Activated CD4-positive, alpha-beta T cell treated with anti-CD3 and anti-CD28 coated beads for 24 hours (primary cell): ENCODE measurements at regions not wholly inside any gene's neighbourhood (a gene's known extent, or its start where the extent isn't known, plus 50 kb on each side); places are given as distances from the start of the nearest gene placed in this dataset.
A peak's percentile ranks its signal among the peaks of the same experiment; 100 is the strongest.

ENCODE experiments used
- DNase-seq, 2 donors: peaks; one replicate each; pipeline ENCODE4 v3.0.0-alpha.2; 2020; ENCODE audit warnings: low read depth in 2 of 2

DNA sequence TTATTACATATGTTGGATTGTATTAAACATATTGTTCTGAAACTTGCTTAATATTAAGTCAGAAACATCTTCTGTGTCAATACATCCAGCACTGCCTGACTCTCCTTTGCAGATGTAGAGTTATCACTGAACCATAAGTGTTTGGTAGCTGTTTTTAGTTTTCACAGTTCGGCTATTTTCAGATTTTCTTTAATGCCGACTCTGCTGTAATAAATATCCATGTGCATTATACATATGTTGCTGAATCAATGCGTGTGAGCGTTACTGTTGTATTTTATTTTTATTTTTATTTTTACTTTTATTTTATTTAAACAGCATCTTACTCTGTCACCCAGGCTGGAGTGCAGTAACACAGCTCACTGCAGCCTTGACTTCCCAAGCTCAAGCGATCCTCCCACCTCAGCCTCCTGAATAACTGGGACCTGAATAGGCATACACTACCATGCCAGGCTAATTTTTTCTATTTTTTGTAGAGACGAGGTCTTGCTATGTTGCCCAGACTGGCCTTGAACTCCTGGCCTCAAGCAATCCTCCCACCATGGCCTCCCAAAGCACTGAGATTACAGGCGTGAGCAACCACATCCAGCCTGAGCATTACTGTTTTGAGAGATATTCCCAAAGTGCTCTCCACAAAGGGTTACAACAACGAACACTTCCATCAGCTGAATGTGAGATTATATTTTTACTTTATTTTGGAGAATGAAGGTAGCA is 50.7 kb upstream of the NOCT start:
- DNase-seq: no peak

- DNase-seq: no peak
Observed at GRCh38 chr4:138963412-138963811, 52.2 kb upstream of the NOCT start.

DNA sequence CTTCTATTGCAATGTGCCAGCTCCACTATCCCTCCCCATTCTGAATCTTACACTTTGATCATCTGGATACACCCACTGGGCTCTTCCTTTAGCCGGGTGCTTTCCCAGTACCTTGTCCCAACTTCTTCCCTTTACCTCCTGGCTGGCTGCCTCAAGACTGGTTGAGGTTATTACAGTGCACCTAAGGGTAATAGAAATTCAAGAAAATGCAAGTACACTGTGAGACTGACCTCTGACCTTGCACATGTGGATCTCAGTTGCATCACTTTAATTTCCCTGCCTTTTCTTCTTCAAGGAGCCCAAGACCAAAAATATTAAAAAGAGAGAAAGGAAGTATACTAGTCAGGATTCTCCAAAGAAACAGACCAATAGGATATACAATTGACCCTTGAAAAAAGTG is 53.9 kb upstream of the NOCT start:
- no peak for DNase-seq

DNA sequence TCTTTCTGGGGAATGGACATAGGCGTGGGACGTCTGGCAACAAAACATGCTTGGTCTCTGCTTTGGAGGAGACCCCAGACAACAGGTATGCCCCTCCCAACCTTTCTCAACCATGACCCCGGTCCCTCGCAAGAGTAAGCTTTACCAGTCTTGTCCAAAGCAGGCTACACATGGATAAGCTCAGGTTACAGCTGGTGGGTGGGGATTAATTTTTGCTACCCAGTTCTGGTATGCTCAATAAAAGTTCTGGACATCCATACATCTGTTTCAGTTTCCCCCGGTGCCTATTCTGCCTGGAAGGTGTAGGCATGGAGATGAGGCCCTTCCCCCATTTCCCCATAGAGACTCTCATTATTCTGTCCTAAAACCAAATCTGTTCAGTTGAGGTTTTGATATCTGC is 54.5 kb upstream of the NOCT start:
- no peak for DNase-seq

- DNase-seq: no peak
Observed at GRCh38 chr4:138960175-138960710, 55.3 kb upstream of the NOCT start.

DNA sequence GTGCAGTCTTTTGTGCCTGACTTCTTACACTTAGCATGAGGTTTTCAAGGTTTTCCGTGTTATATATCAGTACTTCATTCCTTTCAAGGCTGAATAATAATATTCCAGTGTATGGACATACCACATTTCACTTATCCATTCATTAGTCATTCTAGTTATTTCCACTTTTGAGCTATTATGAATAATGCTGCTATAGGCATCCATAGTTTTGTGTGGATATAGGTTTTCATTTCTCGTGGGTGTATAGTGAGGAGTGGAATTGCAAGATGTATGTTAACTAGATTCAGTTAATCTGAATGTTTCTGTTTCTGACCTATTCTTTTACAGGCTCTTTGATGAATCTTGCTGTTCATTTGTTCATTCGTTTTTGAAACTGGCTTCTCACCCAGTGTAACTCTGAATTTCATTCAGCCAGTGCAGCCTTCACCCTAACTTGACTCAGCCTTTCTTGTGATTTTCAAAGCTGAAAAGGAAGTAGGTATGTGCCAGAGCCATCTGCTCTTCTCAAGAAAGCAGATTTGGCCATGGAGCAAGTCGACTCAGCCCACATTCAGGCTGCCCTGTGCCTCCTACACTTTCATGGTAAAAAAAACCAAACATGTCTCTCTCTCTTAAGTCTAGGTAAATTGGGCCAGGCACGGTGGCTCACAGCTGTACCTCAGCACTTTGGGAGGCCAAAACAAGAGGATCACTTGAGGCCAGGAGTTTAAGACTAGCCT is 56.3 kb upstream of the NOCT start:
- DNase-seq: no peak

DNA sequence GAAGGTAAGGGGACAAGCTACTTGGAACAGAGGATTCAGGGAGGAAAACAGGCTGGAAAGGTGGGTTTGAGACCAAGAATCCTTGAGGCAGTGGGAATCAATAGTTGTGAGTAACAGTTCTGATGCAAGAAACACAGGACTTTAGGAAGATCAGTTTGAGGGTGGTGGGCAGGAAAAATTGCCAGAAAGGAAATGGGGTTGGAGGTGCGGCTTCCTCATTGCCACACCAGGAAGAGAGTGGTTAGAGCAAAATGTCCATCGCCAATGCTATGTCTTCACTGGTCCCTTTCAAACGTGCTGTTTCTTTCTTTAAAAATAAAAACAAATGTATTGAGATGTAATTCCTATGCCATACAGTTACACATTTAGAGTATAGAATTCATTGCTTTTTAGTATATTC is 57.1 kb upstream of the NOCT start:
- DNase-seq: no peak

DNA sequence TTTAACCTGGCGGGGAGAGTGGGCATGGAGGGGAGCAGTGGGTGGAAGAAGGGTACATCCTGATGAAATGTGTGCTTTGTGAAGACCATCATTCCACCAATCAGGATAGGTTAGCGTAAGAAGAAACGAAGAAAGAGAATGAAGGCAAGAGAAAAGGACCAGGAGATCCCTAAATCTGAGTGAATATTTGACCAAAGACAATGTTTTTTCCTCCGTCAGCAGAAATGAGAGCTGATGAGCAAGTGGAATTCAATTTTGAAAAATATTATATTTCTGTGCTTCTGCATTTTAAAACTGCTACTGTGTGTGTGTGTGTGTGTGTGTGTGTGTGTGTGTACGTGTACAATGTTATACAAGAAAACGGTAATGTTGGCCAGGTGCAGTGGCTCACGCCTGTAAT is 58.3 kb upstream of the NOCT start:
- DNase-seq: no peak

DNA sequence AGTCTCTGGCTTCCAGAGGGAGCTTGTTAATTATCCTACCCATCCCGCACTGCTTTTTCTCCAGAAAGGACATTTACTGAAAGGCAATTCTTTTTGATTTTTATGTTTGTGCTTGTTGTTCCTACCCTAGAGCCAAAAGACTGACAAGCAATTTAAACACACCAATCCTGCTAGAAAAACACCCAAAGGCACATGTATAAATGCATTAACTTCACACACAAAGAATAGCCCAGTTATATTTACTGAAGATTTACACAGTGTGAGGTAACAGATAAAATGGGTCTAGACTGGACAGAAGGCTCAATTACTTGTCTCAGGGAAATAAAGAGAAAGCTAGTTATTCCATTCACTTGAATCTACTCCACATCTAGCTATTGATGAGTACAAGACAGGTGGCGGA is 61.2 kb upstream of the NOCT start:
- DNase-seq: no peak

DNA sequence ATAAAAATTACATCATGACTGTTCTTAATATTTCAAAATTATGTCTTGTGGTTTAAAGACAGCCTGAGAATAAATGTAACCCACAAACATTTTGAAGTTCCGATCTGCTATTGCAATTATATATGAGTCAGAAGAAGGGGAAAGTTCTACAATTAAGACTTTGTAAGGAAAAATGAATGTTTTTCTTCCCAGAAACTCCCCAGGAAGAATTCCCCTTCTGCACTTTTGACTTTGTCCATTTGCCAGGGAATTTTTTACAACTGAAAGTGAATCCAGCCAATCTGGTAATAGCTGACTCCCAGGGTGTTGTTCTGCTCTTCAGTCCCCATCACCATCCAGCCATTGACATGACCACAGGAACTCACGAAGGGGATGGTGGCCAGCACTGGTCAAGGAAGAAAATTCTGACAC is 61.6 kb upstream of the NOCT start:
- DNase-seq: no peak

- DNase-seq: peak in 1 of 2 donors; percentile 4
Observed at GRCh38 chr4:138952411-138952810, 63.2 kb upstream of the NOCT start.

DNA sequence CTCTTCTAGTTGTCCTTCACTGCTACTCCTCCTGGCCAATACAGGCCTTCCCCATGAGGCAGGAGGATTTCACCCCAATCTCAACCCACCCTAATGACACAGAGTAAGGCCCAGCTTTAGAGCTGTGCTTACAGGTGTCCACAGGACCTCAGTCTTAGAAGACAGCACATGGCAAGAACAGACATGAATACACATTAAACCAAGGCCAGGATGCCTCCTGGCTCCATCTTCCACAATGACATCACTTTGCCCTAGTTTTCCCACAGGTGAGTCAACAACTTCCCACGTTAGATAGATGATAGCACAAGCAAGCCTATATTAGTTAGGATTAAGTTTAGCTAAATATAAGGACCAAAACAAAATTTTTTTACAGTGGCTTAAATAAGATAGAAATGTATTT is 63.8 kb upstream of the NOCT start:
- DNase-seq: no peak

DNA sequence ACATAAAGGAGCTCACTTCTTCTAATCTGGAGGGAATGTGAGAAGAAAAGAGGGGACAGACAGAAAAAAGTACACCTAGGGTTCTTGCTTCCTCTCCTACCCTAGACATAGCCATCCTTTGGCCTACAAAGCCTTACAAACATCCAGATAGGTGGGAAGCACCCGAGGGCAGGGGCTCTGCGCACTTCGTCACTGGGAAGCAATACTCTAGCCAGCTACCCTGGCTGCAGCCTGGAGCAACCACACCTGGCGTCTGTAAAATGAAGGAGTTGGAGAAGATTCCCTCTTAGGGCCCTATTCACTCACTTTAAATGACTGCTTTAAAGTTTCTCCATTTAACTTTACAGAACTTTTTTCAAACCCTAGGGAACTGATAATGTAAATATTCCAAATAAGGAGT is 65.7 kb upstream of the NOCT start:
- DNase-seq: no peak

- no peak for DNase-seq
Observed at GRCh38 chr4:138948918-138949317, 66.7 kb upstream of the NOCT start.

DNA sequence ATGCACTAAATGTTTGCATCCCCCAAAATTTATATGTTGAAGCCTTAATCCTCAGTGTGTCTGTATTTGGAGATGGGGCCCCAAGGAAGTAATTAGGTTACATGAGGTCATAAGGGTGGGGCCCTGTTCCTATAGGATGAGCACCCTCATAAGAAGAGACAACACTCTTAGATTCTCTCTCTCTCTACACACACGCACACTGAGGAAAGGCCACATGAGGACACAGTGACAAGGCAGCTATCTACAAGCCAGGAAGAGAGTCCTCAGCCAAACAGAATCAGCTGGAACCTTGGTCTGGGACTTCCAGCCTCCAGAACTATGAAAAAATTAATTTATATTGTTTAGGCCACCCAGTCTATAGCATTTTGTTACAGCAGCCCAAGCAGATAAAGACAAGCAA is 69.3 kb upstream of the NOCT start:
- DNase-seq: no peak

DNA sequence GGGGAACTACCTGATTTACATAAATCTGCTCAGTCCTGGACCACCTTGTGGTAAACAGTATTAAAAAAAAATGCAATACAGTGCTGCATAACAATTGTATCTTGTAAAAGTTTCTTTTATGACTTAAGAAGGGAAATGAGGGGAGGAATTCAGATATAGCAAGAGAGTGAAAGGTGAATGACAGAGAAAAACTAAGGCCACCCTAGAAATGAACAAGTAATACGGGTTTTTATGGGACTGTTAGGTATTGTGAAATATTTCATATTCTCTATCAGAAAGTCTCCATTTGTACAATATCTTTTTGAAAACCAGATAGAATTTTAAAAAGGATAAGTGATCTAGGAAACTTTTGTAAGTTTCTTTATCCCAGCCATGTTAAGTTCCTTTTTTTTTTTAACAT is 69.7 kb upstream of the NOCT start:
- no peak for DNase-seq

DNA sequence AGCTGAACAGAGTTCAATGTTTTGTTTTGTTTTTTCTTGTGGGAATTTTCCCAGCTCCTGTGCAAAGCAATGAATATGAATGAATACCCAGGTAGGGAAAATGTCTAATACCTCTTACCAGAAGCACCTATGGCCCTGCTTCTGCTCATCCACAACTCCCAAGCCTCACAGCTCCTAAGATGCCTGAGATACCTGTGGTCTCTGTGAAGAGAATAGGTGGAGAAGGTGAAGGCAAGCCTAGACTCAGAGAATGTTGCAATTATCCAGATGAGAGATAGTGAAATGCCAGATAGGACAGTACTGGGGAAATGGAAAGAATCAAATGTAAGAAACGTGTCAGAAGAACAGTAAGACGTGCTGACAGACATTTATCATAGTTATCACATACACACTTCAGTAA is 70.2 kb upstream of the NOCT start:
- DNase-seq: no peak

DNA sequence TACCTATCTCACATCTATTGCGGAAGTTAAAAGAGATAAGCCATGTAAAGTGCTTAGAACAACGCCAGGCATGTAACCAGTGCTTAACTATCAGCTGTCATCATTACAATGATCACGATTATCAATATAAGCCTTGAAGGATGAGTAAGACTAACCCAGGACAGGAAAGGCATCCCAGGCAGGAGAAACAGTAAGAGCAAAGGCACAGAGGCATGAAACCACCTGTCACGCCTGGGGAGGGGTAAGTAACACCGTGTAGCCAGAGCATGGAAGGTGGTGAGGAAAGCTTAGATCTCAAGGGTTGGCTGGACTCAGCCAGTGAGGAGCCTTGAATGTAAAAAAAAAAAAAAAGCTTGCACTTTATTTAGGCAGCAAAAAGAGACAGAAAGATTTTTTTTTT is 71.7 kb upstream of the NOCT start:
- no peak for DNase-seq

GRCh38 chr4:138941037-138941436 is 74.5 kb upstream of the NOCT start:
- DNase-seq: no peak

DNA sequence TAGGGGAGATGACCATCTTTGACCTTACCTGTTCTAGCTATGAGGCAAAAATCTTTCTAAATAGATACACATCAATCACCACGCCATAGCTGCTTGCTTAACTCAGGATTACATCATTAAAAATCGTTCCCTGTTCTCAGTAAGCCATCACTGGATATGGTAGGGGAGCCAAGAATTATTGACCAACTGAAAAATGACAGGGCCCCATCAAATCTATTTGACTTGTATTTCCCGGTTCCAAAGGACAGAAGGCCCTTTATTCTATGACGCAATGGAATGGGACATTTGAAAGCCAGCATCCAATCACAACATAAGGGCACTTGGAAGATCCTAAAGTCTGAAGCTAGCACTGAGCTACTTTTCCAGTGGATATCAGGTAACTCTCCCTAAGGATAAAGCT is 75.6 kb upstream of the NOCT start:
- no peak for DNase-seq

DNA sequence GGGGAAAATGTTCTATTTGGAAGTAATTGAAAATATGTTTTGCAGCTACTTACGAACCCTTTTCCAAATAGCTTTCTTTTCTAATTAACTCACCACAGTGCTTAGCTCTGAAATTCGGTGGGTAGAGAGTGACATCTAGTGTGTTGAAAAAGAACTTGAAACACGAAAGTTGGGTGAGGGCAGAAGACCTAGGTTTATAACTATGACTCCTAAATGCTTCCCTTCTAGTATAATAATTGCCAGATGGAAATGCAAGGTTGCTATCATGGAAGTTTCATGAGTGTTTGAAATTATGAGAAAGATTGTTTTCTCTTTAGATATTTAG is 77.3 kb upstream of the NOCT start:
- DNase-seq: no peak

DNA sequence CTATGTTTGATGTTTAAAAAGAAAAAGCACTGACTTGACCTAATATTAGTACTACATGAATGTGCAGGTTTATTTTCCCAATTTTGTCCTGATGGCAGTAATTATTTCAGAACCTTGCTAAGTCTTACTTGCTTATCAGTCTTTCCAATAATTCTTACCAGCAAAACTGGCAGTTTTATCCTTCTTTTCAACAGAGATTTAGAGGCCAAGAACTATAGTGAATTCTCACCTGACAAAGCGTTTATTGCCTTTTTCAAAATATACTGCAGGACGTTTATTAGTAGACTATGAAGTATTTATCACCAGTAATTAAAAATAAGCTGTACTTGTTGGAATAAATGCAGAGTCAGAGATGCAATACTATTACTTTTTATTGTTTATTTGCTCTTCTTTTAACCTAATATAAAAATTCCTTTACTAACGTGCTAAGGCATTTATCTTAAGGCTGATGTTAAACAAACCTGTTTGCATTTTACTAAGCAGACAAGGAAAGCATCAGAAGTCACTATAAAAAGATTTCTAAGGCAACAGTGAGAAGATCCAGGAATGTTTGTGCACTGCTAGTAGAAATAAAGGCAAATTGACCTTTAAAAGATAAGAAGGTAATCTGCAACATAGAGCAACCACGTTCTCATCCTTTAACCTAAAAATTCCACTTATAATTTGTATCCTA is 80.3 kb upstream of the NOCT start:
- no peak for DNase-seq

DNA sequence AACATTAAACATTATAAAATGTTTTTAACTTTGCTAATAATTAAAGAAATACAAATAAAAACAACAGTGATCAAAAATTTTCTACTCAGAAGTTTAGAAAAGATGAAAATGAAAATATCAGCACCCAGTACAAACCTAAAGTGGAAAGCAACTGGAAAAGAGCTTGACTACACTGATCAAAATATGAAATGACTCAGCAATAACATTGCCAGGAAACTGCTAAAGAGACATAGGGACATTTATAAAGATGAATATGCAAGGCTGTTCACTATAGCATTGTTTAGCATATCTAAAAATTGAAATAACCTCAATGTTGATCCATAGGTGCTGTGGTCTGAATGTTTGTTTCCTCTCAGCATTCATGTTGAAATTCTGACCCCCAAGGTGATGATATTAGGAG is 88.5 kb upstream of the NOCT start:
- no peak for DNase-seq
